ENCODE measurements at regions not wholly inside any gene's neighbourhood (a gene's known extent, or its start where the extent isn't known, plus 50 kb on each side); places are given as distances from the start of the nearest gene placed in this dataset.

GRCh38 chr1:184291701-184292100, 95.1 kb upstream of the C1orf21 start:
- no peaks in the 10 kb centered on the region for H3K27me3 ChIP-seq
- H3K27ac ChIP-seq = no peak overlapping the region
- WGBS, 2 donors = 76 to 94% methylated on average over 3 of the region's 3 CpGs
- DNase-seq = no peak
- H3K4me1 ChIP-seq = peaks cover 0 to 29% (median 12%) of the 10 kb centered on the region in 9 donors
- no peak for TF ChIP-seq CTCF (IDR thresholded peaks at IDR 0.05)
- no peaks in the 10 kb centered on the region for H3K36me3 ChIP-seq
- H3K9me3 ChIP-seq = peaks cover 0 to 11% (median 0%) of the 10 kb centered on the region in 11 donors
- no peak overlapping the region for H3K4me3 ChIP-seq
- intact Hi-C loops (cut with DNase I) = loop anchor here in 1 of 10 donors (5.0 kb wide), 1 partner anchor 49 kb away; no protein-coding TSS in a partner anchor
- no peak for ATAC-seq

- H3K4me3 ChIP-seq = no peak overlapping the region
- no peaks in the 10 kb centered on the region for H3K27me3 ChIP-seq
- no peak for TF ChIP-seq CTCF (IDR thresholded peaks at IDR 0.05)
- H3K9me3 ChIP-seq = peaks cover 0 to 11% (median 0%) of the 10 kb centered on the region in 11 donors
- no peak overlapping the region for H3K27ac ChIP-seq
- H3K4me1 ChIP-seq = peaks cover 1 to 33% (median 14%) of the 10 kb centered on the region in 9 donors
- ATAC-seq (no peak), DNase-seq (no peak)
- WGBS, 2 donors = 78 to 93% methylated on average over 3 of the region's 3 CpGs
- intact Hi-C loops (cut with DNase I) = loop anchor here in 1 of 10 donors (5.0 kb wide), 1 partner anchor 50 kb away; no protein-coding TSS in a partner anchor
- no peaks in the 10 kb centered on the region for H3K36me3 ChIP-seq
Observed at GRCh38 chr1:184292101-184292500, 94.7 kb upstream of the C1orf21 start.

- H3K9me3 ChIP-seq = peaks cover 0 to 11% (median 0%) of the 10 kb centered on the region in 11 donors
- H3K4me1 ChIP-seq = peaks cover 16 to 53% (median 32%) of the 10 kb centered on the region in 9 donors
- no peak for TF ChIP-seq CTCF (IDR thresholded peaks at IDR 0.05)
- peak overlapping the region in 2 of 10 donors; percentile 24 to 35 for H3K27ac ChIP-seq
- WGBS, 2 donors = 89 to 94% methylated on average over 1 of the region's 1 CpG
- DNase-seq = no peak
- ATAC-seq = no peak
- intact Hi-C loops (cut with DNase I) = loop anchor here in 1 of 10 donors (5.0 kb wide), 1 partner anchor 52 kb away; no protein-coding TSS in a partner anchor
- no peaks in the 10 kb centered on the region for H3K36me3 ChIP-seq
- no peaks in the 10 kb centered on the region for H3K27me3 ChIP-seq
- no peak overlapping the region for H3K4me3 ChIP-seq
Observed at GRCh38 chr1:184294101-184294500, 92.7 kb upstream of the C1orf21 start.

GRCh38 chr1:184296466-184297243, 90.2 kb upstream of the C1orf21 start:
- DNase-seq (peak; percentile 75 to 97), ATAC-seq (peak; percentile 91 to 95 (median 94))
- peak overlapping the region; percentile 57 to 95 (median 82) for H3K27ac ChIP-seq
- H3K4me1 ChIP-seq = peaks cover 16 to 74% (median 41%) of the 10 kb centered on the region in 9 donors
- peak overlapping the region in 5 of 10 donors; percentile 6 to 26 (median 18) for H3K4me3 ChIP-seq
- intact Hi-C loops (cut with DNase I) = loop anchor here in 3 of 10 donors (5.0 kb wide), 3 partner anchors 91 to 366 kb away; partner anchors contain the start of gene C1orf21 (in 3 of the 3)
- H3K27me3 ChIP-seq = no peaks in the 10 kb centered on the region
- TF ChIP-seq CTCF (IDR thresholded peaks at IDR 0.05) = no peak
- no peaks in the 10 kb centered on the region for H3K9me3 ChIP-seq
- no peaks in the 10 kb centered on the region for H3K36me3 ChIP-seq
- WGBS, 2 donors = 2 to 5% methylated on average over 10 of the region's 10 CpGs

All from heart right ventricle (tissue), 16 donors.